ENCODE measurements at regions not wholly inside any gene's neighbourhood (a gene's known extent, or its start where the extent isn't known, plus 50 kb on each side); places are given as distances from the start of the nearest gene placed in this dataset.

- TF ChIP-seq TCF12 (IDR thresholded peaks at IDR 0.05; ENCODE audit: low read depth) (no peak), TAF1 (IDR thresholded peaks at IDR 0.05; ENCODE audit: low read depth) (no peak), EGR1 (IDR thresholded peaks at IDR 0.05) (no peak), ZBTB7A (IDR thresholded peaks at IDR 0.05; ENCODE audit: low read depth) (no peak), YY1 (IDR thresholded peaks at IDR 0.05; ENCODE audit: low read depth) (no peak), REST (IDR thresholded peaks at IDR 0.05; ENCODE audit: low read depth) (no peak), CREB1 (IDR thresholded peaks at IDR 0.05; ENCODE audit: low read depth) (no peak), FOXM1 (IDR thresholded peaks at IDR 0.05; ENCODE audit: borderline replicate concordance, low read depth) (no peak), RAD21 (IDR thresholded peaks at IDR 0.05; ENCODE audit: low read depth) (no peak), NFIC (IDR thresholded peaks at IDR 0.05) (no peak), EP300 (IDR thresholded peaks at IDR 0.05; ENCODE audit: borderline replicate concordance) (no peak), TEAD4 (IDR thresholded peaks at IDR 0.05) (no peak), MAX (IDR thresholded peaks at IDR 0.05) (no peak), USF1 (IDR thresholded peaks at IDR 0.05) (no peak), CEBPB (IDR thresholded peaks at IDR 0.05) (no peak)
Measured at GRCh38 chr10:78188446-78188845, 154.8 kb downstream of the RPS24 start.

- TF ChIP-seq CREB1 (IDR thresholded peaks at IDR 0.05; ENCODE audit: low read depth) (no peak), MAX (IDR thresholded peaks at IDR 0.05) (no peak)
Measured at GRCh38 chr10:78190051-78190825, 156.6 kb downstream of the RPS24 start.

- TF ChIP-seq USF1 (IDR thresholded peaks at IDR 0.05) (no peak), MAX (IDR thresholded peaks at IDR 0.05) (no peak)
Measured at GRCh38 chr10:78191301-78191700, 157.6 kb downstream of the RPS24 start.

- no peak for TF ChIP-seq EGR1 (IDR thresholded peaks at IDR 0.05)
Measured at GRCh38 chr10:78193189-78193588, 159.5 kb downstream of the RPS24 start.

- TF ChIP-seq FOXM1 (IDR thresholded peaks at IDR 0.05; ENCODE audit: borderline replicate concordance, low read depth) (no peak), TCF12 (IDR thresholded peaks at IDR 0.05; ENCODE audit: low read depth) (no peak), MAX (IDR thresholded peaks at IDR 0.05) (no peak), EP300 (IDR thresholded peaks at IDR 0.05; ENCODE audit: borderline replicate concordance) (no peak), TAF1 (IDR thresholded peaks at IDR 0.05; ENCODE audit: low read depth) (no peak), CEBPB (IDR thresholded peaks at IDR 0.05) (no peak), NFIC (IDR thresholded peaks at IDR 0.05) (no peak), ZBTB7A (IDR thresholded peaks at IDR 0.05; ENCODE audit: low read depth) (no peak), TEAD4 (IDR thresholded peaks at IDR 0.05) (no peak), CREB1 (IDR thresholded peaks at IDR 0.05; ENCODE audit: low read depth) (no peak), USF1 (IDR thresholded peaks at IDR 0.05) (no peak)
Measured at GRCh38 chr10:78194050-78194449, 160.4 kb downstream of the RPS24 start.

- TF ChIP-seq TAF1 (IDR thresholded peaks at IDR 0.05; ENCODE audit: low read depth) = no peak
- TF ChIP-seq EP300 (IDR thresholded peaks at IDR 0.05; ENCODE audit: borderline replicate concordance) = no peak
- no peak for TF ChIP-seq NFIC (IDR thresholded peaks at IDR 0.05)
- TF ChIP-seq USF1 (IDR thresholded peaks at IDR 0.05) = no peak
- no peak for TF ChIP-seq ZBTB7A (IDR thresholded peaks at IDR 0.05; ENCODE audit: low read depth)
- TF ChIP-seq TCF12 (IDR thresholded peaks at IDR 0.05; ENCODE audit: low read depth) = no peak
- TF ChIP-seq YY1 (IDR thresholded peaks at IDR 0.05; ENCODE audit: low read depth) = no peak
- no peak for TF ChIP-seq MAX (IDR thresholded peaks at IDR 0.05)
- TF ChIP-seq CREB1 (IDR thresholded peaks at IDR 0.05; ENCODE audit: low read depth) = no peak
- no peak for TF ChIP-seq REST (IDR thresholded peaks at IDR 0.05; ENCODE audit: low read depth)
- no peak for TF ChIP-seq RAD21 (IDR thresholded peaks at IDR 0.05; ENCODE audit: low read depth)
- no peak for TF ChIP-seq FOXM1 (IDR thresholded peaks at IDR 0.05; ENCODE audit: borderline replicate concordance, low read depth)
- no peak for TF ChIP-seq TEAD4 (IDR thresholded peaks at IDR 0.05)
- no peak for TF ChIP-seq CEBPB (IDR thresholded peaks at IDR 0.05)
- TF ChIP-seq EGR1 (IDR thresholded peaks at IDR 0.05) = no peak
Measured at GRCh38 chr10:78194539-78195402, 161.1 kb downstream of the RPS24 start.

Data from Ishikawa (cell line).